H1 (cell line): ENCODE measurements at regions not wholly inside any gene's neighbourhood (a gene's known extent, or its start where the extent isn't known, plus 50 kb on each side); places are given as distances from the start of the nearest gene placed in this dataset.

ENCODE experiments used
- CTCF ChIA-PET: fragments of 300-600 bp; sonication (Branson Sonifier 250); formaldehyde crosslinking; loops from one replicate; lab custom pipeline; 2021; ENCODE audit not compliant: partially characterized antibody; lab: Charles Lee
- POLR2A ChIA-PET: fragments of 300-600 bp; sonication (Branson Sonifier 250); formaldehyde crosslinking; loops from one replicate; lab custom pipeline; 2021; ENCODE audit warnings: inconsistent platforms; ENCODE audit not compliant: partially characterized antibody; lab: Charles Lee
- DNase-seq, 2 experiments: peaks; one replicate each; pipeline versions ENCODE4 v3.0.0 to v3.0.0-alpha.2; 2010 to 2022; ENCODE audit warnings: low spot score in 2 of 2, low read depth in 1 of 2, mixed read lengths in 1 of 2
- FAIRE-seq: peaks from 2 replicates; lab custom pipeline; 2011; peaks lifted over from hg19 to GRCh38; lab: Jason Lieb, UNC
- H2AFZ ChIP-seq: 2 replicates; pipeline ENCODE4 v1.8.1; 2012; ENCODE audit warnings: low read length, inconsistent platforms
- H2AK5ac ChIP-seq: 2 replicates; pipeline ENCODE4 v1.6.1; 2013; ENCODE audit warnings: low read depth, low read length
- H2BK120ac ChIP-seq: replicated peaks from 2 replicates; pipeline ENCODE3; 2013; ENCODE audit warnings: low read depth, low read length, inconsistent platforms
- H2BK12ac ChIP-seq: 2 replicates; pipeline ENCODE4 v1.6.1; 2013; ENCODE audit warnings: low read depth, low read length
- H2BK15ac ChIP-seq: 2 replicates; pipeline ENCODE4 v1.6.1; 2013; ENCODE audit warnings: low read length
- H2BK20ac ChIP-seq: 2 replicates; pipeline ENCODE4 v1.6.1; 2013; ENCODE audit warnings: low read length
- H2BK5ac ChIP-seq: 2 replicates; pipeline ENCODE4 v1.6.1; 2013; ENCODE audit warnings: low read depth, low read length
- H3K14ac ChIP-seq: 2 replicates; pipeline ENCODE4 v1.6.1; 2013; ENCODE audit warnings: inconsistent platforms; ENCODE audit not compliant: insufficient read length
- H3K18ac ChIP-seq: 2 replicates; pipeline ENCODE4 v1.6.1; 2013; ENCODE audit warnings: low read length; ENCODE audit errors: extremely low read depth
- H3K23ac ChIP-seq: 2 replicates; pipeline ENCODE4 v1.6.1; 2013; ENCODE audit warnings: inconsistent platforms; ENCODE audit not compliant: insufficient read length
- H3K23me2 ChIP-seq: 2 replicates; pipeline ENCODE4 v1.6.1; 2013; ENCODE audit warnings: low read depth, low read length
- H3K27ac ChIP-seq: 2 replicates; pipeline ENCODE4 v1.6.1; 2011; ENCODE audit warnings: low read depth, low read length, inconsistent platforms
- H3K27me3 ChIP-seq, 4 experiments: replicated peaks in 1 of 4; 1 replicate in 1 of 4; 2 replicates in 3 of 4; pipeline versions ENCODE4 v1.6.1 to v1.8.1; 2011 to 2013; ENCODE audit warnings: low read length in 3 of 4, mild to moderate bottlenecking in 3 of 4, inconsistent platforms in 2 of 4, mixed read lengths in 2 of 4, moderate library complexity in 1 of 4; ENCODE audit not compliant: control insufficient read depth in 3 of 4, insufficient read depth in 3 of 4; ENCODE audit errors: extremely low read depth in 1 of 4
- H3K36me3 ChIP-seq, 4 experiments: 2 replicates each; pipeline versions ENCODE4 v1.6.1 to v1.8.1; 2011 to 2013; ENCODE audit warnings: mild to moderate bottlenecking in 4 of 4, low read length in 3 of 4, moderate library complexity in 2 of 4, control low read depth in 1 of 4, inconsistent platforms in 1 of 4; ENCODE audit not compliant: insufficient read depth in 4 of 4, control insufficient read depth in 2 of 4
- H3K4ac ChIP-seq: replicated peaks from 2 replicates; pipeline ENCODE3; 2013; ENCODE audit warnings: low read length, low read depth, mixed read lengths, inconsistent platforms; ENCODE audit not compliant: insufficient read length
- H3K4me1 ChIP-seq, 4 experiments: replicated peaks in 1 of 4; 1 replicate in 1 of 4; 2 replicates in 3 of 4; pipeline versions ENCODE4 v1.6.1 to v1.8.1; 2011 to 2013; ENCODE audit warnings: low read length in 3 of 4, inconsistent platforms in 2 of 4, mixed read lengths in 1 of 4; ENCODE audit not compliant: insufficient read depth in 4 of 4, control insufficient read depth in 3 of 4
- H3K4me2 ChIP-seq, 2 experiments: 2 replicates each; pipeline versions ENCODE4 v1.6.1 to v1.8.1; 2011 to 2013; ENCODE audit warnings: low read depth in 2 of 2, low read length in 2 of 2, control low read depth in 1 of 2, inconsistent platforms in 1 of 2, mild to moderate bottlenecking in 1 of 2; ENCODE audit not compliant: insufficient read depth in 1 of 2
- H3K4me3 ChIP-seq, 4 experiments: fragments of 200-600, 300-600 bp in 1 of 4; sonication (generic), shearing (Covaris generic), sonication (Bioruptor Twin) in 1 of 4; 2 replicates each; pipeline versions ENCODE4 v1.5.1 to v1.8.1; 2011 to 2016; ENCODE audit warnings: low read length in 4 of 4, low read depth in 3 of 4, control low read depth in 2 of 4, inconsistent platforms in 2 of 4, mild to moderate bottlenecking in 2 of 4, mixed read lengths in 1 of 4, moderate library complexity in 1 of 4; ENCODE audit not compliant: insufficient read depth in 2 of 4; ENCODE audit errors: extremely low read depth in 1 of 4
- H3K56ac ChIP-seq: replicated peaks from 2 replicates; pipeline ENCODE3; 2013; ENCODE audit warnings: low read depth, mild to moderate bottlenecking, mixed read lengths, low read length, inconsistent platforms; ENCODE audit not compliant: insufficient read length
- H3K79me1 ChIP-seq: 2 replicates; pipeline ENCODE4 v1.6.1; 2013; ENCODE audit warnings: low read depth, low read length, control low read depth
- H3K79me2 ChIP-seq, 2 experiments: 2 replicates each; pipeline versions ENCODE4 v1.6.1 to v1.8.1; 2012 to 2013; ENCODE audit warnings: low read length in 2 of 2, mild to moderate bottlenecking in 2 of 2, inconsistent platforms in 1 of 2; ENCODE audit not compliant: insufficient read depth in 2 of 2, control insufficient read depth in 1 of 2
- H3K9ac ChIP-seq, 4 experiments: replicated peaks in 1 of 4; 1 replicate in 1 of 4; 2 replicates in 3 of 4; pipeline versions ENCODE4 v1.6.1 to v1.8.1; 2011 to 2013; ENCODE audit warnings: low read depth in 3 of 4, low read length in 3 of 4, control low read depth in 2 of 4, mild to moderate bottlenecking in 2 of 4, moderate library complexity in 2 of 4, inconsistent platforms in 1 of 4; ENCODE audit errors: extremely low read depth in 1 of 4
- H3K9me3 ChIP-seq, 2 experiments: 2 replicates each; pipeline versions ENCODE4 v1.6.1 to v1.8.1; 2012 to 2013; ENCODE audit warnings: mild to moderate bottlenecking in 2 of 2, moderate library complexity in 2 of 2, control low read depth in 1 of 2, inconsistent platforms in 1 of 2, low read depth in 1 of 2, low read length in 1 of 2, mixed read lengths in 1 of 2; ENCODE audit not compliant: insufficient read depth in 2 of 2
- H4K20me1 ChIP-seq, 2 experiments: replicated peaks in 1 of 2; 2 replicates each; pipeline versions ENCODE3 to v1.8.1; 2011 to 2013; ENCODE audit warnings: inconsistent platforms in 2 of 2, low read length in 2 of 2, mild to moderate bottlenecking in 1 of 2; ENCODE audit not compliant: insufficient read depth in 2 of 2, control insufficient read depth in 1 of 2
- H4K5ac ChIP-seq: 2 replicates; pipeline ENCODE4 v1.6.1; 2013; ENCODE audit warnings: low read length, low read depth, mixed read lengths, inconsistent platforms; ENCODE audit not compliant: insufficient read length
- H4K8ac ChIP-seq: 2 replicates; pipeline ENCODE4 v1.8.0; 2013; ENCODE audit warnings: mild to moderate bottlenecking, moderate library complexity, low read length, inconsistent platforms; ENCODE audit not compliant: insufficient read depth; ENCODE audit errors: extremely low read depth
- H4K91ac ChIP-seq: replicated peaks from 2 replicates; pipeline ENCODE3; 2013; ENCODE audit warnings: low read length, mixed read lengths, inconsistent platforms; ENCODE audit not compliant: insufficient read length
- ASH2L ChIP-seq: fragments of 200-600, 300-600 bp; sonication (generic); IDR thresholded peaks from one replicate; pipeline ENCODE4 v1.7.1; 2017; ENCODE audit warnings: low read length
- BACH1 ChIP-seq: IDR thresholded peaks from 2 replicates; pipeline ENCODE4 v1.6.1; 2012; ENCODE audit warnings: low read length, improper control_type of control experiment
- CBX5 ChIP-seq: fragments of 300-800, 300-1000 bp; sonication (generic); IDR thresholded peaks from 2 replicates; pipeline ENCODE4 v1.7.1; 2016; ENCODE audit warnings: antibody characterized with exemption, low read length, low read depth
- JUND ChIP-seq: IDR thresholded peaks from 2 replicates; pipeline ENCODE4 v1.6.1; 2011; ENCODE audit warnings: mild to moderate bottlenecking, improper control_type of control experiment, low read length
- KDM4A ChIP-seq: IDR thresholded peaks from one replicate; pipeline ENCODE4 v1.7.1; 2012; ENCODE audit warnings: low read depth, mild to moderate bottlenecking, moderate library complexity, low read length, inconsistent platforms; ENCODE audit not compliant: severe bottlenecking
- MAFK ChIP-seq: IDR thresholded peaks from 2 replicates; pipeline ENCODE4 v1.6.1; 2012; ENCODE audit warnings: low read depth, mild to moderate bottlenecking, improper control_type of control experiment, low read length
- YY1 ChIP-seq: IDR thresholded peaks from 2 replicates; pipeline ENCODE4 v1.6.1; 2011; ENCODE audit warnings: low read depth, mild to moderate bottlenecking, low read length
- WGBS, 2 experiments: shearing (Covaris generic) in 1 of 2; methylation state at CpG; one replicate each; pipeline versions ENCODE4 v1.1.6 to v1.1.7; 2013 to 2015; ENCODE audit warnings: low lambda C conversion rate in 2 of 2, mixed read lengths in 2 of 2, inconsistent platforms in 1 of 2, low coverage in 1 of 2, missing lambda C conversion rate in 1 of 2; ENCODE audit not compliant: insufficient replicate concordance in 2 of 2, insufficient coverage in 1 of 2, insufficient read length in 1 of 2; ENCODE audit errors: extremely low coverage in 1 of 2, missing lambda C conversion rate in 1 of 2; 5-methylcytosine and 5-hydroxymethylcytosine counted together
- TF ChIP-seq, protein P1 (sequence below): IDR thresholded peaks from 2 replicates; pipeline ENCODE4 v1.6.1; 2012; ENCODE audit warnings: inconsistent platforms
- TF ChIP-seq, protein P2 (sequence below): IDR thresholded peaks from 2 replicates; pipeline ENCODE4 v1.6.1; 2011; ENCODE audit warnings: low read depth, mild to moderate bottlenecking, low read length; ENCODE audit not compliant: insufficient read depth

DNA sequence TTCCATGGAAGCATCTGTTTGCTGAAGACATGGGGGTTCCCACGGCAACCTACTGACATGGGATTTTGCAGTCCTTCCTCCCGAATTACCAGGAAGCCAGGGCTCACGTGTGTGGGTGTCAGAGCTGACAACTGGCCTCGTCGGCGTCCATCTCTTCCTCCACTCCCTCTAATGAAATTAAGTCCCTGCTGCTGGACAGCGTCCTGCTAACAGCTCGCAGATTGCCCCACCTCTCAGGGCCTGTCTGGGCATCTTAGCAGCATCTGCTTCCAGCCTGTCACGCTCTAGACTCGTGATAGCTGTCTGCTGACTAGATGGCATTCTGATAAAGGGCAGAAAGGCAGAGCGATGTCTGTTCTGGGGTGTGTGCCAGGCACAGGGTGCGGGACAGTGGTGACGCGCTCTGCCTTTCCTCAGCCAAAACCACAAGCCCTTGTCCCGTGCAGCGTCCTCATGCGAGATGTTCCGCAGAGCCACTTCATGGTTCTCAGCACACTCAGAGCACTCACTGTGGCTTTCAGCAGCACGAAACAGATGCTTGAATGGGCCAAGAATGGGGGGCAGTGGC, 161.1 kb downstream of the ARL4C start:
- POLR2A ChIA-PET, result no interaction called here
- FAIRE-seq, result no peak
- CTCF ChIA-PET, result interaction anchor here (0.6 to 2.4 kb wide), 4 partner anchors 47 to 528 kb away, joined by 3 to 7 read pairs (median 3); no protein-coding TSS in a partner anchor

More for the DNA sequence above, 161.1 kb downstream of the ARL4C start:
- H3K23ac ChIP-seq, result no peak overlapping the region
- H3K79me2 ChIP-seq, result no peaks in the 10 kb centered on the region
- no peak for TF ChIP-seq MAFK
- no peak for TF ChIP-seq KDM4A
- TF ChIP-seq YY1, result no peak
- no peak for TF ChIP-seq CBX5
- no peak for TF ChIP-seq BACH1
- TF ChIP-seq, protein P1, sequence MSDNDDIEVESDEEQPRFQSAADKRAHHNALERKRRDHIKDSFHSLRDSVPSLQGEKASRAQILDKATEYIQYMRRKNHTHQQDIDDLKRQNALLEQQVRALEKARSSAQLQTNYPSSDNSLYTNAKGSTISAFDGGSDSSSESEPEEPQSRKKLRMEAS, result no peak
- no peak for TF ChIP-seq ASH2L
- no peak for TF ChIP-seq JUND
- TF ChIP-seq, protein P2, sequence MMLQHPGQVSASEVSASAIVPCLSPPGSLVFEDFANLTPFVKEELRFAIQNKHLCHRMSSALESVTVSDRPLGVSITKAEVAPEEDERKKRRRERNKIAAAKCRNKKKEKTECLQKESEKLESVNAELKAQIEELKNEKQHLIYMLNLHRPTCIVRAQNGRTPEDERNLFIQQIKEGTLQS, result no peak
- TF ChIP-seq, all 59 proteins: peak for 0
- peak overlapping the region; percentile 2; the same call in 1 of the 2 replicates for H2BK15ac ChIP-seq
- no peak for DNase-seq
- no peaks in the 10 kb centered on the region for H3K9me3 ChIP-seq
- no peaks in the 10 kb centered on the region for H3K27me3 ChIP-seq
- 0 out of 2 replicates have a peak overlapping the region, but pooled peaks have one; percentile 9 for H4K8ac ChIP-seq
- no peak overlapping the region for H4K91ac ChIP-seq
- H3K79me1 ChIP-seq, result no peaks in the 10 kb centered on the region
- H2AK5ac ChIP-seq, result no peak overlapping the region
- peaks cover 0 to 10% (median 4%) of the 10 kb centered on the region in 4 experiments; a peak in 4 of 7 replicates for H3K4me1 ChIP-seq
- no peak overlapping the region for H3K18ac ChIP-seq
- no peak overlapping the region for H2BK5ac ChIP-seq
- no peak overlapping the region for H2BK120ac ChIP-seq
- no peak overlapping the region for H3K4me2 ChIP-seq
- no peak overlapping the region for H3K4me3 ChIP-seq
- no peak overlapping the region for H4K5ac ChIP-seq
- 90% methylated on average over 19 of the region's 19 CpGs; no CpG with 5 or more reads in 1 of the 2 experiments for WGBS, 2 experiments
- no peak overlapping the region for H3K14ac ChIP-seq
- no peak overlapping the region for H3K9ac ChIP-seq
- no peak overlapping the region for H2BK20ac ChIP-seq
- H2BK12ac ChIP-seq, result no peak overlapping the region
- H4K20me1 ChIP-seq, result no peaks in the 10 kb centered on the region
- H3K27ac ChIP-seq, result no peak overlapping the region
- no peaks in the 10 kb centered on the region for H3K23me2 ChIP-seq
- no peak overlapping the region for H3K56ac ChIP-seq
- H3K36me3 ChIP-seq, result no peaks in the 10 kb centered on the region
- H3K4ac ChIP-seq, result no peak overlapping the region
- no peak overlapping the region for H2AFZ ChIP-seq
